A673 (cell line): ENCODE measurements at regions not wholly inside any gene's neighbourhood (a gene's known extent, or its start where the extent isn't known, plus 50 kb on each side); places are given as distances from the start of the nearest gene placed in this dataset.

Experiments
- CTCF ChIP-seq: fragments of 300-800, 200-600 bp; sonication (generic); conservative IDR thresholded peaks from 2 replicates; pipeline ENCODE4 v1.5.1; 2017; ENCODE audit warnings: low read depth, mild to moderate bottlenecking, antibody characterized with exemption, low read length, moderate library complexity, mixed read lengths
- EZH2 ChIP-seq: fragments of 200-600 bp; sonication (generic); IDR thresholded peaks from 2 replicates; pipeline ENCODE4 v1.6.1; 2017; ENCODE audit warnings: borderline replicate concordance, low read depth, mild to moderate bottlenecking, mixed read lengths, antibody characterized with exemption, low read length; ENCODE audit not compliant: poor library complexity, severe bottlenecking

- TF ChIP-seq CTCF (no peak), EZH2 (no peak)
Observed at GRCh38 chr16:51222016-51222415, 70.9 kb upstream of the SALL1 start.
